ENCODE measurements at regions not wholly inside any gene's neighbourhood (a gene's known extent, or its start where the extent isn't known, plus 50 kb on each side); places are given as distances from the start of the nearest gene placed in this dataset.

DNA sequence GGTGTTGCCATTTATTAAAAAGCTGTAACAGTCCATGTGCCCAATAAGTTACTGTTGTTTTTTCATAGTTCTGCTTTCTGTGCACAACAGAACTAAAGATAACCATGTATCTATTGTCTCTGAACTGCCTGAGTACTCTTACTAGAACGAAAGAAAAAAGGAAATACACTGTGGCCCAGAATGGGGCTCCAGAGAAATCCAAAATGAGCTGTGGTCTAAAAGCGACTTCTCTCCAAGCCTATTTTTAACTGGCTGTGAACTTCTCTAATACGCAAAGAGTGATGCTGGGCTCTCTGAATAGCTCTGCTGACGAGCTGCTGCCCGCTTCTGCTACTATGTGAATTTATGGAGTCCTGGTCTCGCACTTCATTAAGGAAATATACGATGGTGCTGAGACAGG is 56.2 kb upstream of the LPP start:
- no peak for DNase-seq (ENCODE audit: low read depth in 2 of 2)

DNA sequence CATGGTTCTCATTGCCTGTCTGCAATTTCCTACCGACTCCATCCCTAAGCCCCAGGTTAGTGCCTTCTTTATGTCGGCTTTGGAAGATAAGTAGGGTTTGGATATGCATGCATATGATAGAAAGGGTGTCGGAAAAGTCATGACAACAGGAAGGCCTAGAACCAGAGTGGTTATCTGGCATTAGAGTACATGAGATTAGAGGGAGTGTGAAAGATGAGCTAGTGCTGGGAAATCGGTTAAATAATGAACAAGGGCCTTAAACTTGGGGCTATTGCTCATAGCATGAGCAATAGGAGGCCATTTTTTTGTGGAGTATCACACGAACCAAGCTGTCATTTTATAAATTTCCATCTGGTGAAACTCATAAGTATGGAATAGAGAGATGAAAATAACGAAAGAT is 54.0 kb upstream of the LPP start:
- DNase-seq (ENCODE audit: low read depth in 2 of 2) = no peak

DNA sequence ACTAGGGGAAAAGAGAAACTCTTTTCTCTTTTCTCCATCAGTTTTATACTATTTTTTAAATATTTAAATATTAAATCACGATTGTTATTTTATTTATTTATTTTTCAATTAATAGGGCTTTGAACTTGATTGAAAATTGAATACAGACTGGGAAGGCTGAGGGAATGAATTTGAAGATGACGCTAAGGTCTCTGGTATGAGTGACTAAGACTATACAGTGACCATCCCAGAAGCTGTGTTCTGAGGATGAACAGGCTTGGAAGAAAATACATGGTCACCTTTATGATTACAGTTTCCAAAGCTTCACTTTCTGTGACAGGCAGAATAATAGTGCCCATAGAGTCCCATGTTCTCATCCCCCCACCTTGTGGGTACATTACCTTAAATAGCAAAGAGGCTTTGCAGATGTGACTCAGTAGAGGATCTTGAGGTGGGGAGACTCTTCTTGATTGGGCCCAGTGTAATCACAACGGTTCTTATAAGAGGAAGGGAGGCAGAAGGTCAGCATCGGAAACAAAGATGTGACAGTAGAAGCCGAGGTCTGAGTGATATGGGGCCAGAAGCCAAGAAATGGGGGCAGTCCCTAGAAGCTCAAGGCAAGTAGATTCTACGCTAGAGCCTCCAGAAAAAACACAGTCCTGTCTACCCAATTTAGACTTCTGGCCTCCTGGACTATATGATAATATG is 51.0 kb upstream of the LPP start:
- no peak for DNase-seq (ENCODE audit: low read depth in 2 of 2)

DNA sequence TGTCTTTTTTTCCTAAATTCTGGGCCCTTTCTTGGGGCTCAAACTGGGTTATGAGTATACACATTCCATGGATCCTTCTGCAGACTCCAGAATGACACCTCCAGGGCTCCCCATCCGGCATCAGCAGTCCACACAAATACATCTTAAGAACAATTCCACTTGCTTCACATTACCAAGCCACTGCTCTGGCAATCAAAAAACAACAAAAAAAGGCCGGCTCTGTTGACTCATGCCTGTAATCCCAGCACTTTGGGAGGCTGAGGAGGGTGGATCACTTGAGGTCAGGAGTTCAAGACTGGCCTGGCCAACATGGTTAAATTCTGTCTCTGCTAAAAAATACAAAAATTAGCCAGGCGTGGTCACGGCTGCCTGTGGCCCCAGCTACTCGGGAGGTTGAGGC is 49.9 kb upstream of the LPP start:
- no peak for DNase-seq (ENCODE audit: low read depth in 2 of 2)
